Cardiac fibroblast (primary cell): ENCODE measurements at regions not wholly inside any gene's neighbourhood (a gene's known extent, or its start where the extent isn't known, plus 50 kb on each side); places are given as distances from the start of the nearest gene placed in this dataset.

Source experiments
- DNase-seq, 2 donors: peaks; one replicate each; pipeline versions ENCODE4 v3.0.0 to v3.0.0-alpha.2; 2010; ENCODE audit warnings: low read depth in 2 of 2
- H3K4me3 ChIP-seq, 2 donors: replicated peaks in 1 of 2; 1 replicate in 1 of 2; 2 replicates in 1 of 2; pipeline ENCODE4 v1.5.1; 2011; ENCODE audit warnings: low read depth in 2 of 2, low read length in 2 of 2, mild to moderate bottlenecking in 2 of 2, moderate library complexity in 1 of 2
- CTCF ChIP-seq: IDR thresholded peaks from one replicate; pipeline ENCODE4 v1.5.1; 2011; ENCODE audit warnings: low read depth, mild to moderate bottlenecking, low read length, inconsistent platforms

GRCh38 chr10:2826675-2827074, 240.7 kb upstream of the PFKP start:
- no peak for TF ChIP-seq CTCF
- no peak overlapping the region for H3K4me3 ChIP-seq

GRCh38 chr10:2825841-2826240, 241.5 kb upstream of the PFKP start:
- H3K4me3 ChIP-seq = no peak overlapping the region
- no peak for DNase-seq
- TF ChIP-seq CTCF = no peak

More at GRCh38 chr10:2826675-2827074, 240.7 kb upstream of the PFKP start:
- no peak for DNase-seq

- no peak for DNase-seq
These were observed 249.3 kb upstream of the PFKP start for GRCh38 chr10:2817940-2818636.

GRCh38 chr10:2813693-2814092, 253.7 kb upstream of the PFKP start:
- TF ChIP-seq CTCF = no peak
- no peak overlapping the region for H3K4me3 ChIP-seq
- DNase-seq = no peak

More at GRCh38 chr10:2817940-2818636, 249.3 kb upstream of the PFKP start:
- TF ChIP-seq CTCF = no peak
- no peak overlapping the region for H3K4me3 ChIP-seq

GRCh38 chr10:2813286-2813685, 254.1 kb upstream of the PFKP start:
- H3K4me3 ChIP-seq = no peak overlapping the region
- TF ChIP-seq CTCF = no peak

GRCh38 chr10:2812631-2813030, 254.7 kb upstream of the PFKP start:
- no peak for DNase-seq
- H3K4me3 ChIP-seq = no peak overlapping the region
- TF ChIP-seq CTCF = no peak

More at GRCh38 chr10:2813286-2813685, 254.1 kb upstream of the PFKP start:
- no peak for DNase-seq

GRCh38 chr10:2800178-2800577, 267.2 kb upstream of the PFKP start:
- TF ChIP-seq CTCF = no peak
- no peak overlapping the region for H3K4me3 ChIP-seq
- no peak for DNase-seq
